ENCODE measurements at regions not wholly inside any gene's neighbourhood (a gene's known extent, or its start where the extent isn't known, plus 50 kb on each side); places are given as distances from the start of the nearest gene placed in this dataset.

DNA sequence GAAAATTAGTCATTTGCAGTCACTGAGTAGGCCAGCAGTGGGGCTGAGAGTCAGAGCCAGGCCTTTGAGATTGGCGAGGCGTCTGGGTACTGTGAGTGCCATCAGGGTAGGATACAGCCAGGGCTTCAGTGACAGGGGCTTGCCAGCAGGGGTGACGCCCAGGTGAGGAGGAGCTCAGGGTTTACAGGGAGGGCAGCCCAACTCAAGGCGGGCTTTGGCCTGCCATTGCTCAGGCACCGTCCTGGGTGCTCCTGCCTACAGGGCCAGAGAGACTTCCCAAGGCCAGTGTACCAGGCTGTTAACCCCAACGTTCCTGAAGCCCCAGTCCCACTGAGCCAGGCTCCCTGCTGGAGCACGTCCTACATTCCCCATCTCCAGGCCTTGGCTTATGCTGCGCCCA, 152.0 kb downstream of the FBLN2 start:
- Histone ChIP-seq H3K9me3 (no peaks in the 10 kb centered on the region), H3K27me3 (peaks cover 0 to 60% (median 1%) of the 10 kb centered on the region in 4 donors), H3K27ac (replicated peaks in 1 of 4) (no peak overlapping the region), H3K4me3 (no peak overlapping the region), H3K4me1 (no peaks in the 10 kb centered on the region), H3K36me3 (no peaks in the 10 kb centered on the region)
- TF ChIP-seq, protein P1, sequence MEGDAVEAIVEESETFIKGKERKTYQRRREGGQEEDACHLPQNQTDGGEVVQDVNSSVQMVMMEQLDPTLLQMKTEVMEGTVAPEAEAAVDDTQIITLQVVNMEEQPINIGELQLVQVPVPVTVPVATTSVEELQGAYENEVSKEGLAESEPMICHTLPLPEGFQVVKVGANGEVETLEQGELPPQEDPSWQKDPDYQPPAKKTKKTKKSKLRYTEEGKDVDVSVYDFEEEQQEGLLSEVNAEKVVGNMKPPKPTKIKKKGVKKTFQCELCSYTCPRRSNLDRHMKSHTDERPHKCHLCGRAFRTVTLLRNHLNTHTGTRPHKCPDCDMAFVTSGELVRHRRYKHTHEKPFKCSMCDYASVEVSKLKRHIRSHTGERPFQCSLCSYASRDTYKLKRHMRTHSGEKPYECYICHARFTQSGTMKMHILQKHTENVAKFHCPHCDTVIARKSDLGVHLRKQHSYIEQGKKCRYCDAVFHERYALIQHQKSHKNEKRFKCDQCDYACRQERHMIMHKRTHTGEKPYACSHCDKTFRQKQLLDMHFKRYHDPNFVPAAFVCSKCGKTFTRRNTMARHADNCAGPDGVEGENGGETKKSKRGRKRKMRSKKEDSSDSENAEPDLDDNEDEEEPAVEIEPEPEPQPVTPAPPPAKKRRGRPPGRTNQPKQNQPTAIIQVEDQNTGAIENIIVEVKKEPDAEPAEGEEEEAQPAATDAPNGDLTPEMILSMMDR (IDR thresholded peaks at IDR 0.05), result no peak
- TF ChIP-seq POLR2AphosphoS5 (IDR thresholded peaks at IDR 0.05), result no peak
- no peak for TF ChIP-seq POLR2A (IDR thresholded peaks at IDR 0.05; ENCODE audit: low read depth)
- TF ChIP-seq EP300 (IDR thresholded peaks at IDR 0.05), result no peak
- 87% methylated on average over 8 of the region's 8 CpGs for WGBS
- intact Hi-C loops (cut with DNase I), result no loop called here
- DNase-seq (ENCODE audit: extremely low spot score), result no peak

DNA sequence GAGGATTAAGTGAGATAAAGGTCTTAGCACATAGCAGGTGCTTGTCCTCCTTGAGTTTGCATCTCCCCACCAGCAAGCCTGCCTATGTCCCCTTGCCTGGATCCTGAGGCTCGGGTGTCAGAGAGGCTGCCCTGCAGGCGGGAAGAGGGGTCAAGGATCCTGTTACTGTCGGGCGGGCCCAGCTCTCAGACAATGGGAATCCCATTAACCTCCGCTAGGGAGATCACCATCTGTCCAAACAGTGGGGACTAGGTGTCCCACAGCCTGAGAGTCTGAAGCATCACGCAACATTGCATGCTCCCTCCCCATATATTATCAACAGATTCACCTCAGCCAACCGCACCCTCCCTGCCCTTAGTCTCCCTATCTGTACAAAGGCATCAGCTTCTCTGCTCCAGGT, 151.4 kb downstream of the FBLN2 start:
- Histone ChIP-seq H3K4me1 (no peaks in the 10 kb centered on the region), H3K27me3 (peaks cover 0 to 55% (median 1%) of the 10 kb centered on the region in 4 donors), H3K9me3 (no peaks in the 10 kb centered on the region), H3K27ac (replicated peaks in 1 of 4) (no peak overlapping the region), H3K36me3 (no peaks in the 10 kb centered on the region), H3K4me3 (no peak overlapping the region)
- DNase-seq (ENCODE audit: extremely low spot score), result no peak
- WGBS, result 57% methylated on average over 7 of the region's 7 CpGs
- no peak for TF ChIP-seq POLR2AphosphoS5 (IDR thresholded peaks at IDR 0.05)
- no peak for TF ChIP-seq EP300 (IDR thresholded peaks at IDR 0.05)
- TF ChIP-seq, protein P1 (IDR thresholded peaks at IDR 0.05), result no peak
- TF ChIP-seq POLR2A (IDR thresholded peaks at IDR 0.05; ENCODE audit: low read depth), result no peak
- intact Hi-C loops (cut with DNase I), result no loop called here

DNA sequence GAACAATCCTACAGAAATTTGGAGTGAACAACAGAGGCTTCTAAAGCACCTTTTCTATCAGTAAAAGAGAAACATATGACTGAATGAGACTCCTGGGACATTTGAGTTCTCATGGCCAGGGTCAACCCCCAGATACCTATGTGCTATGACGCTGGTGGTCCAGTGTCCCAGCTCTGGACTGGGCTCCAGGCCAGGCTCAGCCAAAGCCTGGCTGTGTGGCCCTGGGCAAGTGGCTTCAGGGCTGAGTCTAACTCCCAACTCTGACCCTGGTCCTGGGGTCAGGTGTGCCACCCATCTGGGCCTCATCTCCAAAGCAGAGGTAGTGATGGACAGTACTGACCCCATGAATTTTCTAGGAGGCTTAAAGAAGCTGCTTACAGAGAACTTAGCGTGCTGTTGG, 147.8 kb downstream of the FBLN2 start:
- no peaks in the 10 kb centered on the region for H3K4me1 ChIP-seq
- H3K4me3 ChIP-seq, result no peak overlapping the region
- 56% methylated on average over 2 of the region's 2 CpGs for WGBS
- TF ChIP-seq POLR2AphosphoS5 (IDR thresholded peaks at IDR 0.05), result no peak
- no peaks in the 10 kb centered on the region for H3K36me3 ChIP-seq
- no peak for DNase-seq (ENCODE audit: extremely low spot score)
- peaks cover 0 to 34% (median under 1%) of the 10 kb centered on the region in 4 donors for H3K27me3 ChIP-seq
- peaks cover 0 to 10% (median 0%) of the 10 kb centered on the region in 4 donors for H3K9me3 ChIP-seq
- intact Hi-C loops (cut with DNase I), result no loop called here
- no peak overlapping the region for H3K27ac ChIP-seq (replicated peaks in 1 of 4)

DNA sequence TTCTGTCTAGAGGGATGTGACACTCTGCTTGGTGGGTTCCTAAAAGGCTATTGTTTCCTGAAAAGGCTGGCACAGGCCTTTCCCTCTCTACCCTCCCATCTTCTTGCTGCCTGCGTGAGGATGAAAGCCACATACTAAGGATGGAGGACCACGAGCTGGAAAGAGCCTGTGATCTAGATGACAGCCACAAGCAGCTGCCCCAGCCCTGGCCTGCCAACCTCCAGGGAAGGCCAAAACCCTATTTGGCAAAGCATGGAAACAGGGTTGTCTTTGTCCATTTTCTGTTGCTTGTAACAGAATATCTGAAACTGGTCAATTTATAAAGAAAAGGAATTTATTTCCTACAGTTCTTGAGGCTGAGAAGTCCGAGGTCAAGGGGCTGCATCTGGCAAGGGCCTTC, 144.5 kb downstream of the FBLN2 start:
- 67% methylated on average over 1 of the region's 3 CpGs for WGBS
- Histone ChIP-seq H3K4me1 (no peaks in the 10 kb centered on the region), H3K27ac (replicated peaks in 1 of 4) (no peak overlapping the region), H3K27me3 (peaks cover 0 to 26% (median 0%) of the 10 kb centered on the region in 4 donors), H3K4me3 (no peak overlapping the region), H3K36me3 (no peaks in the 10 kb centered on the region), H3K9me3 (peaks cover 0 to 10% (median 0%) of the 10 kb centered on the region in 4 donors)
- TF ChIP-seq EP300 (IDR thresholded peaks at IDR 0.05) (no peak), POLR2AphosphoS5 (IDR thresholded peaks at IDR 0.05) (no peak), POLR2A (IDR thresholded peaks at IDR 0.05; ENCODE audit: low read depth) (no peak)
- TF ChIP-seq, protein P1 (IDR thresholded peaks at IDR 0.05), result no peak
- no peak for DNase-seq (ENCODE audit: extremely low spot score)
- intact Hi-C loops (cut with DNase I), result no loop called here

DNA sequence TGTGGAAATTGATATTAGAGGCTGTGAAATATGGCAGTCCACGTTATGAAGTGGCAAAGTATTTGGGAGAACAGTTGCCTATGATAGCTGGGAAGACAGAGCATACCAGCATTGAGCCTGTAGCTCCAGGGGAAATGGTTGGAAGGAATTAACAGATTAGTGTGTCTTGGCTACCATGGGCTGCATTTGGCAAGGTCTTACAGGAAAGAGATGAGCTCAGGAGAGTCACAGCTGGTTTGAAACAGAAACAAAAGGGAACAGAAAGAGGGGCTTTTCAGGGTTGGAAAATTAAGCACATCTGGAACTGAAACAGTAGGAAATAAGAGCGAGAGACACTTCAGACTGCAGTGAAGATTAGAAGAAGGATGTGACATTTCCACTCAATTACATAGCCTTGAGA, 141.7 kb downstream of the FBLN2 start:
- 33% methylated on average over 2 of the region's 2 CpGs for WGBS
- Histone ChIP-seq H3K9me3 (peaks cover 0 to 10% (median 0%) of the 10 kb centered on the region in 4 donors), H3K4me1 (no peaks in the 10 kb centered on the region), H3K36me3 (no peaks in the 10 kb centered on the region), H3K4me3 (no peak overlapping the region), H3K27ac (replicated peaks in 1 of 4) (no peak overlapping the region), H3K27me3 (peaks cover 0 to 19% (median 0%) of the 10 kb centered on the region in 4 donors)
- TF ChIP-seq POLR2AphosphoS5 (IDR thresholded peaks at IDR 0.05) (no peak), POLR2A (IDR thresholded peaks at IDR 0.05; ENCODE audit: low read depth) (no peak), EP300 (IDR thresholded peaks at IDR 0.05) (no peak)
- TF ChIP-seq, protein P1 (IDR thresholded peaks at IDR 0.05), result no peak
- intact Hi-C loops (cut with DNase I), result no loop called here
- no peak for DNase-seq (ENCODE audit: extremely low spot score)
